CD14-positive monocyte (primary cell): ENCODE measurements at regions not wholly inside any gene's neighbourhood (a gene's known extent, or its start where the extent isn't known, plus 50 kb on each side); places are given as distances from the start of the nearest gene placed in this dataset.

ENCODE experiments used
- DNase-seq, 3 donors: peaks; one replicate each; pipeline ENCODE4 v3.0.0-alpha.2; 2011 to 2022
- H2AFZ ChIP-seq: 2 replicates; pipeline ENCODE4 v1.6.0; 2012; ENCODE audit warnings: mild to moderate bottlenecking, low read depth, low read length, inconsistent platforms; ENCODE audit not compliant: insufficient read depth, poor library complexity, severe bottlenecking
- H3K27ac ChIP-seq, 2 donors: 1 replicate in 1 of 2; 2 replicates in 1 of 2; pipeline ENCODE4 v1.5.1; 2012 to 2013; ENCODE audit warnings: low read length in 2 of 2, control low read depth in 1 of 2, inconsistent platforms in 1 of 2, low read depth in 1 of 2, mild to moderate bottlenecking in 1 of 2
- H3K27me3 ChIP-seq, 2 donors: one replicate each; pipeline versions ENCODE4 v1.6.0 to v1.6.1; 2011 to 2013; ENCODE audit warnings: low read length in 2 of 2; ENCODE audit not compliant: control insufficient read depth in 2 of 2, insufficient read depth in 2 of 2
- H3K36me3 ChIP-seq, 2 donors: replicated peaks in 1 of 2; 1 replicate in 1 of 2; 2 replicates in 1 of 2; pipeline versions ENCODE4 v1.5.1 to v1.6.1; 2012 to 2013; ENCODE audit warnings: low read length in 2 of 2, control low read depth in 1 of 2, inconsistent platforms in 1 of 2, mild to moderate bottlenecking in 1 of 2; ENCODE audit not compliant: insufficient read depth in 2 of 2, control insufficient read depth in 1 of 2
- H3K4me1 ChIP-seq, 2 donors: 1 replicate in 1 of 2; 2 replicates in 1 of 2; pipeline versions ENCODE4 v1.5.1 to v1.6.1; 2012 to 2013; ENCODE audit warnings: low read length in 2 of 2, control low read depth in 1 of 2, inconsistent platforms in 1 of 2, mild to moderate bottlenecking in 1 of 2, moderate library complexity in 1 of 2; ENCODE audit not compliant: insufficient read depth in 2 of 2, control insufficient read depth in 1 of 2
- H3K4me2 ChIP-seq: replicated peaks from 2 replicates; pipeline ENCODE3; 2012; ENCODE audit warnings: low read length, moderate library complexity, mild to moderate bottlenecking; ENCODE audit not compliant: poor library complexity, severe bottlenecking; ENCODE audit errors: extremely low read depth
- H3K4me3 ChIP-seq, 3 experiments: fragments of 200-600 bp in 1 of 3; sonication (generic) in 1 of 3; replicated peaks in 1 of 3; 1 replicate in 2 of 3; 2 replicates in 1 of 3; pipeline ENCODE4 v1.5.1; 2011 to 2013; ENCODE audit warnings: low read length in 3 of 3, mild to moderate bottlenecking in 3 of 3, control low read depth in 2 of 3, low read depth in 2 of 3, inconsistent platforms in 1 of 3, moderate library complexity in 1 of 3
- H3K79me2 ChIP-seq: 2 replicates; pipeline ENCODE4 v1.6.0; 2012; ENCODE audit warnings: mild to moderate bottlenecking, control low read depth, inconsistent platforms, low read length, moderate library complexity; ENCODE audit not compliant: insufficient read depth
- H3K9ac ChIP-seq: 2 replicates; pipeline ENCODE4 v1.6.0; 2017; ENCODE audit warnings: low read length, mild to moderate bottlenecking; ENCODE audit not compliant: insufficient read depth, poor library complexity, severe bottlenecking
- H3K9me3 ChIP-seq, 2 donors: replicated peaks in 1 of 2; 1 replicate in 1 of 2; 2 replicates in 1 of 2; pipeline versions ENCODE4 v1.5.1 to v1.6.1; 2012 to 2013; ENCODE audit warnings: low read length in 2 of 2, control low read depth in 1 of 2; ENCODE audit not compliant: control insufficient read depth in 1 of 2, insufficient read depth in 1 of 2
- H4K20me1 ChIP-seq: 2 replicates; pipeline ENCODE4 v1.6.0; 2012; ENCODE audit warnings: mild to moderate bottlenecking, low read length, control low read depth, moderate library complexity; ENCODE audit not compliant: insufficient read depth
- H3K27ac Mint-ChIP-seq, 7 donors: one replicate each; pipeline ENCODE4 v1.8.0; 2020; ENCODE audit warnings: mild to moderate bottlenecking in 7 of 7, mixed read lengths in 7 of 7, moderate library complexity in 6 of 7, inconsistent platforms in 2 of 7
- H3K27me3 Mint-ChIP-seq, 3 donors: one replicate each; pipeline ENCODE4 v1.8.0; 2021 to 2022; ENCODE audit warnings: low read depth in 3 of 3, mild to moderate bottlenecking in 3 of 3, mixed read lengths in 3 of 3, moderate library complexity in 3 of 3, inconsistent platforms in 1 of 3
- H3K36me3 Mint-ChIP-seq, 2 donors: one replicate each; pipeline ENCODE4 v1.8.0; 2020; ENCODE audit warnings: mixed read lengths in 2 of 2, inconsistent platforms in 1 of 2, mild to moderate bottlenecking in 1 of 2
- H3K4me1 Mint-ChIP-seq: one replicate; pipeline ENCODE4 v1.8.0; 2020; ENCODE audit warnings: mild to moderate bottlenecking, mixed read lengths
- H3K4me3 Mint-ChIP-seq, 2 donors: one replicate each; pipeline ENCODE4 v1.8.0; 2020; ENCODE audit warnings: mild to moderate bottlenecking in 2 of 2, mixed read lengths in 2 of 2, moderate library complexity in 1 of 2
- H3K9me3 Mint-ChIP-seq, 7 donors: one replicate each; pipeline ENCODE4 v1.8.0; 2020 to 2022; ENCODE audit warnings: mixed read lengths in 7 of 7, mild to moderate bottlenecking in 6 of 7, moderate library complexity in 6 of 7, inconsistent platforms in 2 of 7
- CTCF ChIP-seq: fragments of 200-600 bp; IDR thresholded peaks from one replicate; pipeline ENCODE4 v1.8.0; 2022; ENCODE audit warnings: antibody characterized with exemption, mild to moderate bottlenecking
- WGBS: methylation state at CpG from one replicate; pipeline ENCODE4 v1.1.5; 2013; ENCODE audit warnings: missing lambda C conversion rate; ENCODE audit not compliant: insufficient coverage; 5-methylcytosine and 5-hydroxymethylcytosine counted together
- intact Hi-C, 2 donors: fragments of 100-400 bp; cut with micrococcal nuclease; formaldehyde crosslinking; loops; one replicate each; pipeline versions ENCODE4 v1.15.0 to v1.15.1; 2023

- H3K4me2 ChIP-seq: no peak overlapping the region
- H3K9me3 Mint-ChIP-seq: peaks cover 0 to 10% (median 2%) of the 10 kb centered on the region in 7 donors
- H3K4me3 ChIP-seq: no peak overlapping the region
- H3K27me3 Mint-ChIP-seq: peaks cover 0 to 2% (median 0%) of the 10 kb centered on the region in 3 donors
- no CpG with 5 or more reads among the region's 1 CpG for WGBS
- no peak overlapping the region for H3K27ac ChIP-seq
- no peaks in the 10 kb centered on the region for H3K36me3 ChIP-seq
- no peaks in the 10 kb centered on the region for H3K4me1 Mint-ChIP-seq
- no peaks in the 10 kb centered on the region for H4K20me1 ChIP-seq
- intact Hi-C loops: no loop called here
- H3K27ac Mint-ChIP-seq: no peak overlapping the region
- no peaks in the 10 kb centered on the region for H3K36me3 Mint-ChIP-seq
- no peak overlapping the region for H3K9ac ChIP-seq
- no peak for DNase-seq
- no peaks in the 10 kb centered on the region for H3K9me3 ChIP-seq
- no peaks in the 10 kb centered on the region for H3K4me1 ChIP-seq
- no peaks in the 10 kb centered on the region for H3K79me2 ChIP-seq
- no peak overlapping the region for H2AFZ ChIP-seq
- H3K27me3 ChIP-seq: no peaks in the 10 kb centered on the region
- no peak overlapping the region for H3K4me3 Mint-ChIP-seq
- no peak for TF ChIP-seq CTCF
These were observed 451.1 kb downstream of the PPARGC1A start for GRCh38 chr4:23438764-23439163.

- H3K27me3 Mint-ChIP-seq: peaks cover 0 to 4% (median 1%) of the 10 kb centered on the region in 3 donors
These were observed 460.4 kb downstream of the PPARGC1A start for GRCh38 chr4:23429497-23429896.

More at GRCh38 chr4:23429497-23429896, 460.4 kb downstream of the PPARGC1A start:
- no peak for TF ChIP-seq CTCF
- Mint-ChIP-seq H3K4me3 (no peak overlapping the region), H3K9me3 (peaks cover 0 to 2% (median 0%) of the 10 kb centered on the region in 7 donors), H3K27ac (no peak overlapping the region), H3K4me1 (peaks cover 2% of the 10 kb centered on the region), H3K36me3 (no peaks in the 10 kb centered on the region)
- Histone ChIP-seq H2AFZ (no peak overlapping the region), H3K4me1 (no peaks in the 10 kb centered on the region), H3K4me3 (no peak overlapping the region), H3K79me2 (no peaks in the 10 kb centered on the region), H3K4me2 (no peak overlapping the region), H3K9ac (no peak overlapping the region), H3K9me3 (no peaks in the 10 kb centered on the region), H3K27ac (no peak overlapping the region), H4K20me1 (no peaks in the 10 kb centered on the region), H3K36me3 (no peaks in the 10 kb centered on the region), H3K27me3 (no peaks in the 10 kb centered on the region)
- intact Hi-C loops: no loop called here
- DNase-seq: no peak
